Neural cell (in vitro differentiated cells): ENCODE measurements at regions not wholly inside any gene's neighbourhood (a gene's known extent, or its start where the extent isn't known, plus 50 kb on each side); places are given as distances from the start of the nearest gene placed in this dataset.

Experiments
- RAD21 ChIP-seq: fragments of 450-650 bp; conservative IDR thresholded peaks from 2 replicates; pipeline ENCODE4 v1.6.1; 2014; ENCODE audit warnings: antibody characterized with exemption, mild to moderate bottlenecking, moderate library complexity
- SMC3 ChIP-seq: fragments of 450-650 bp; conservative IDR thresholded peaks from 2 replicates; pipeline ENCODE4 v1.6.1; 2014; ENCODE audit warnings: antibody characterized with exemption, mild to moderate bottlenecking, moderate library complexity; ENCODE audit not compliant: poor library complexity
- TF ChIP-seq, protein P1 (sequence below): fragments of 450-650 bp; IDR thresholded peaks from 2 replicates; pipeline ENCODE4 v1.5.1; 2014; ENCODE audit warnings: antibody characterized with exemption, mild to moderate bottlenecking, moderate library complexity; ENCODE audit not compliant: poor library complexity, severe bottlenecking

GRCh38 chr2:120477198-120477597 is 131.3 kb downstream of the INHBB start:
- TF ChIP-seq, protein P1, sequence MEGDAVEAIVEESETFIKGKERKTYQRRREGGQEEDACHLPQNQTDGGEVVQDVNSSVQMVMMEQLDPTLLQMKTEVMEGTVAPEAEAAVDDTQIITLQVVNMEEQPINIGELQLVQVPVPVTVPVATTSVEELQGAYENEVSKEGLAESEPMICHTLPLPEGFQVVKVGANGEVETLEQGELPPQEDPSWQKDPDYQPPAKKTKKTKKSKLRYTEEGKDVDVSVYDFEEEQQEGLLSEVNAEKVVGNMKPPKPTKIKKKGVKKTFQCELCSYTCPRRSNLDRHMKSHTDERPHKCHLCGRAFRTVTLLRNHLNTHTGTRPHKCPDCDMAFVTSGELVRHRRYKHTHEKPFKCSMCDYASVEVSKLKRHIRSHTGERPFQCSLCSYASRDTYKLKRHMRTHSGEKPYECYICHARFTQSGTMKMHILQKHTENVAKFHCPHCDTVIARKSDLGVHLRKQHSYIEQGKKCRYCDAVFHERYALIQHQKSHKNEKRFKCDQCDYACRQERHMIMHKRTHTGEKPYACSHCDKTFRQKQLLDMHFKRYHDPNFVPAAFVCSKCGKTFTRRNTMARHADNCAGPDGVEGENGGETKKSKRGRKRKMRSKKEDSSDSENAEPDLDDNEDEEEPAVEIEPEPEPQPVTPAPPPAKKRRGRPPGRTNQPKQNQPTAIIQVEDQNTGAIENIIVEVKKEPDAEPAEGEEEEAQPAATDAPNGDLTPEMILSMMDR: no peak
- TF ChIP-seq SMC3 (no peak), RAD21 (no peak)
